SK-N-SH (cell line): ENCODE measurements at regions not wholly inside any gene's neighbourhood (a gene's known extent, or its start where the extent isn't known, plus 50 kb on each side); places are given as distances from the start of the nearest gene placed in this dataset.

ENCODE experiments used
- CTCF ChIA-PET: fragments of 300-600, 350-600 bp; formaldehyde crosslinking; extraction: SDS; loops from one replicate; lab custom pipeline; 2021; lab: Yijun Ruan, JAX
- POLR2A ChIA-PET: fragments of 350-600 bp; sonication (Branson Sonifier 250); formaldehyde crosslinking; extraction: SDS; loops from one replicate; lab custom pipeline; 2020; ENCODE audit warnings: antibody characterized with exemption, inconsistent platforms; lab: Yijun Ruan, JAX
- DNase-seq: peaks from one replicate; pipeline ENCODE4 v3.0.0; 2012
- H2AFZ ChIP-seq: fragments of 200-600 bp; sonication (generic); 2 replicates; pipeline ENCODE4 v1.8.1; 2016; ENCODE audit warnings: antibody characterized with exemption, mild to moderate bottlenecking, low read depth
- H3F3A ChIP-seq: fragments of 200-600 bp; sonication (generic); replicated peaks from 2 replicates; pipeline ENCODE3; 2016; ENCODE audit warnings: antibody characterized with exemption, mild to moderate bottlenecking; ENCODE audit not compliant: insufficient read depth
- H3K27ac ChIP-seq, 2 experiments: fragments of 200-500 bp in 1 of 2; fragments of 200-600 bp in 1 of 2; sonication (Bioruptor generic) in 1 of 2; sonication (generic), shearing (Covaris generic) in 1 of 2; 2 replicates each; pipeline versions ENCODE4 v1.5.1 to v1.6.1; 2014 to 2016; ENCODE audit warnings: low read depth in 2 of 2, inconsistent platforms in 1 of 2, low read length in 1 of 2, mild to moderate bottlenecking in 1 of 2, mixed read lengths in 1 of 2
- H3K27me3 ChIP-seq: fragments of 200-600 bp; sonication (generic), shearing (Covaris generic); 2 replicates; pipeline ENCODE4 v1.6.1; 2016; ENCODE audit warnings: mixed run types; ENCODE audit not compliant: insufficient read depth
- H3K36me3 ChIP-seq, 2 experiments: fragments of 200-500 bp in 1 of 2; fragments of 200-600 bp in 1 of 2; sonication (Bioruptor generic) in 1 of 2; sonication (generic) in 1 of 2; replicated peaks in 1 of 2; 2 replicates each; pipeline versions ENCODE3 to v1.5.1; 2014 to 2016; ENCODE audit warnings: low read length in 1 of 2, mild to moderate bottlenecking in 1 of 2; ENCODE audit not compliant: insufficient read depth in 2 of 2, control insufficient read depth in 1 of 2
- H3K4me1 ChIP-seq, 2 experiments: fragments of 200-500 bp in 1 of 2; fragments of 200-600 bp in 1 of 2; sonication (Bioruptor generic) in 1 of 2; sonication (generic), shearing (Covaris generic) in 1 of 2; 2 replicates each; pipeline versions ENCODE4 v1.5.1 to v1.6.1; 2014 to 2016; ENCODE audit warnings: low read depth in 1 of 2, low read length in 1 of 2, mixed run types in 1 of 2; ENCODE audit not compliant: insufficient read depth in 2 of 2, control insufficient read depth in 1 of 2
- H3K4me2 ChIP-seq: fragments of 200-600 bp; sonication (generic), shearing (Covaris generic); 2 replicates; pipeline ENCODE4 v1.6.1; 2017; ENCODE audit warnings: mixed run types
- H3K4me3 ChIP-seq, 2 experiments: fragments of 200-500 bp in 1 of 2; fragments of 200-600 bp in 1 of 2; sonication (Bioruptor generic) in 1 of 2; sonication (generic), shearing (Covaris generic) in 1 of 2; 2 replicates each; pipeline versions ENCODE4 v1.5.1 to v1.8.1; 2014 to 2016; ENCODE audit warnings: low read depth in 2 of 2, inconsistent platforms in 1 of 2, low read length in 1 of 2, mild to moderate bottlenecking in 1 of 2, mixed read lengths in 1 of 2, moderate library complexity in 1 of 2
- H3K79me2 ChIP-seq: fragments of 200-600 bp; sonication (generic); 2 replicates; pipeline ENCODE4 v1.8.1; 2017; ENCODE audit warnings: mild to moderate bottlenecking; ENCODE audit not compliant: insufficient read depth
- H3K9ac ChIP-seq: fragments of 200-600 bp; sonication (generic); 2 replicates; pipeline ENCODE4 v1.6.1; 2017; ENCODE audit warnings: mixed run types
- H3K9me2 ChIP-seq: fragments of 200-600 bp; sonication (generic); 2 replicates; pipeline ENCODE4 v1.6.1; 2017; ENCODE audit warnings: mixed run types
- H3K9me3 ChIP-seq: fragments of 200-600 bp; sonication (generic); 2 replicates; pipeline ENCODE4 v1.6.1; 2017; ENCODE audit warnings: mixed run types, mild to moderate bottlenecking, moderate library complexity
- H4K20me1 ChIP-seq: fragments of 200-600 bp; sonication (generic); 2 replicates; pipeline ENCODE4 v1.6.1; 2017; ENCODE audit warnings: mild to moderate bottlenecking, mixed run types; ENCODE audit not compliant: insufficient read depth
- ELF1 ChIP-seq: IDR thresholded peaks from 2 replicates; pipeline ENCODE4 v1.4.0; 2012
- EP300 ChIP-seq, 2 experiments: IDR thresholded peaks; 2 replicates each; pipeline versions ENCODE4 v1.4.0 to v1.6.1; 2012; ENCODE audit warnings: borderline replicate concordance in 1 of 2, low read depth in 1 of 2, low read length in 1 of 2
- EZH2phosphoT487 ChIP-seq: fragments of 200-600 bp; sonication (generic); IDR thresholded peaks from 2 replicates; pipeline ENCODE4 v1.6.1; 2017; ENCODE audit warnings: low read depth, mixed run types, mild to moderate bottlenecking, antibody characterized with exemption, moderate library complexity, borderline replicate concordance
- FOSL2 ChIP-seq: IDR thresholded peaks from 2 replicates; pipeline ENCODE4 v1.4.0; 2012; ENCODE audit warnings: low read depth, mild to moderate bottlenecking, moderate library complexity, borderline replicate concordance
- FOXM1 ChIP-seq: IDR thresholded peaks from 2 replicates; pipeline ENCODE4 v1.4.0; 2012; ENCODE audit warnings: low read depth, mild to moderate bottlenecking
- GABPA ChIP-seq: IDR thresholded peaks from 2 replicates; pipeline ENCODE4 v1.4.0; 2012; ENCODE audit warnings: low read depth, mild to moderate bottlenecking
- GATA2 ChIP-seq: sonication (generic); formaldehyde crosslinking; IDR thresholded peaks from 2 replicates; pipeline ENCODE4 v1.5.0; 2020; ENCODE audit warnings: mild to moderate bottlenecking, missing genetic modification reagents
- MEF2A ChIP-seq: IDR thresholded peaks from 2 replicates; pipeline ENCODE4 v1.4.0; 2012; ENCODE audit warnings: low read depth, borderline replicate concordance
- MXI1 ChIP-seq: IDR thresholded peaks from 2 replicates; pipeline ENCODE4 v1.6.1; 2012; ENCODE audit warnings: mild to moderate bottlenecking, low read depth, low read length, improper control_type of control experiment
- POLR2AphosphoS5 ChIP-seq: IDR thresholded peaks from 2 replicates; pipeline ENCODE4 v1.6.1; 2012; ENCODE audit warnings: low read depth, low read length
- RAD21 ChIP-seq: IDR thresholded peaks from 2 replicates; pipeline ENCODE4 v1.6.1; 2012; ENCODE audit warnings: mild to moderate bottlenecking, low read length
- RCOR1 ChIP-seq: fragments of 150-350 bp; IDR thresholded peaks from 2 replicates; pipeline ENCODE4 v1.6.1; 2017; ENCODE audit warnings: antibody characterized with exemption, low read length
- RFX5 ChIP-seq: IDR thresholded peaks from 2 replicates; pipeline ENCODE4 v1.6.1; 2012; ENCODE audit warnings: mild to moderate bottlenecking, improper control_type of control experiment, low read length
- TAF1 ChIP-seq: IDR thresholded peaks from 2 replicates; pipeline ENCODE4 v1.6.1; 2012; ENCODE audit warnings: low read depth, mild to moderate bottlenecking, low read length, moderate library complexity, borderline replicate concordance
- TCF12 ChIP-seq: IDR thresholded peaks from 2 replicates; pipeline ENCODE4 v1.4.0; 2012
- YY1 ChIP-seq: IDR thresholded peaks from 2 replicates; pipeline ENCODE4 v1.4.0; 2012; ENCODE audit warnings: low read depth, mild to moderate bottlenecking
- WGBS: methylation state at CpG from one replicate; pipeline ENCODE4 v1.1.6; 2017; ENCODE audit warnings: low lambda C conversion rate; 5-methylcytosine and 5-hydroxymethylcytosine counted together
- TF ChIP-seq, protein P1 (sequence below): fragments of 200-600 bp; sonication (generic); IDR thresholded peaks from 2 replicates; pipeline ENCODE4 v1.6.1; 2017; ENCODE audit warnings: antibody characterized with exemption, mild to moderate bottlenecking, moderate library complexity
- TF ChIP-seq, protein P2 (sequence below): IDR thresholded peaks from 2 replicates; pipeline ENCODE4; 2012
- TF ChIP-seq, protein P3 (sequence below): fragments of 150-350 bp; IDR thresholded peaks from 2 replicates; pipeline ENCODE4 v1.6.1; 2016; ENCODE audit warnings: mild to moderate bottlenecking, low read depth, low read length
- TF ChIP-seq, protein P4 (sequence below): IDR thresholded peaks from 2 replicates; pipeline ENCODE4 v1.4.0; 2012; ENCODE audit warnings: low read depth, borderline replicate concordance

DNA sequence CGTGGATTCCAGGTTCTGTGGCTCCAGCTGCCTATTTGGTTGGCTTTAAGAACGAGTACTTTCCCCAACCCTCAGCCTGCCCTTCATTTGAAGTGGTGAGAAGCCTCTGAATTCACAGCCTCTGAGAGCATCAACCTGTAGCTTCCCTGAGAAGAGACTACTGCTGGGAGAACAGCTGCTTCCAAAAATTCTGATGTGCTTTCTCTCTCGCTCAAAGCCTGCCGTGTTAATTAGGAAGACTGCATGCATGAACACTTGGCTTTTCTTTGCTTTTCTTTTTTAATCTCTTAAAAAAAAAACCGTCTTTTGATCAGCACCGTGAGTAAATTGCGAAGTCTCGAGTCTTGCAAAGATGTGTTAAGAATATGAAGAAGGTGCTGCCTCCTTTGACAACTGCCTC lies 153.4 kb upstream of the MAP1B start:
- DNase-seq = no peak
- WGBS = 82% methylated on average over 8 of the region's 8 CpGs
- TF ChIP-seq FOXM1 (no peak), POLR2AphosphoS5 (no peak), MXI1 (no peak), TCF12 (no peak), TAF1 (no peak)
- TF ChIP-seq, protein P1, sequence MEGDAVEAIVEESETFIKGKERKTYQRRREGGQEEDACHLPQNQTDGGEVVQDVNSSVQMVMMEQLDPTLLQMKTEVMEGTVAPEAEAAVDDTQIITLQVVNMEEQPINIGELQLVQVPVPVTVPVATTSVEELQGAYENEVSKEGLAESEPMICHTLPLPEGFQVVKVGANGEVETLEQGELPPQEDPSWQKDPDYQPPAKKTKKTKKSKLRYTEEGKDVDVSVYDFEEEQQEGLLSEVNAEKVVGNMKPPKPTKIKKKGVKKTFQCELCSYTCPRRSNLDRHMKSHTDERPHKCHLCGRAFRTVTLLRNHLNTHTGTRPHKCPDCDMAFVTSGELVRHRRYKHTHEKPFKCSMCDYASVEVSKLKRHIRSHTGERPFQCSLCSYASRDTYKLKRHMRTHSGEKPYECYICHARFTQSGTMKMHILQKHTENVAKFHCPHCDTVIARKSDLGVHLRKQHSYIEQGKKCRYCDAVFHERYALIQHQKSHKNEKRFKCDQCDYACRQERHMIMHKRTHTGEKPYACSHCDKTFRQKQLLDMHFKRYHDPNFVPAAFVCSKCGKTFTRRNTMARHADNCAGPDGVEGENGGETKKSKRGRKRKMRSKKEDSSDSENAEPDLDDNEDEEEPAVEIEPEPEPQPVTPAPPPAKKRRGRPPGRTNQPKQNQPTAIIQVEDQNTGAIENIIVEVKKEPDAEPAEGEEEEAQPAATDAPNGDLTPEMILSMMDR = no peak
- TF ChIP-seq, protein P2, sequence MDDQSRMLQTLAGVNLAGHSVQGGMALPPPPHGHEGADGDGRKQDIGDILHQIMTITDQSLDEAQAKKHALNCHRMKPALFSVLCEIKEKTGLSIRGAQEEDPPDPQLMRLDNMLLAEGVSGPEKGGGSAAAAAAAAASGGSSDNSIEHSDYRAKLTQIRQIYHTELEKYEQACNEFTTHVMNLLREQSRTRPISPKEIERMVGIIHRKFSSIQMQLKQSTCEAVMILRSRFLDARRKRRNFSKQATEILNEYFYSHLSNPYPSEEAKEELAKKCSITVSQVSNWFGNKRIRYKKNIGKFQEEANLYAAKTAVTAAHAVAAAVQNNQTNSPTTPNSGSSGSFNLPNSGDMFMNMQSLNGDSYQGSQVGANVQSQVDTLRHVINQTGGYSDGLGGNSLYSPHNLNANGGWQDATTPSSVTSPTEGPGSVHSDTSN = no peak
- TF ChIP-seq, protein P3, sequence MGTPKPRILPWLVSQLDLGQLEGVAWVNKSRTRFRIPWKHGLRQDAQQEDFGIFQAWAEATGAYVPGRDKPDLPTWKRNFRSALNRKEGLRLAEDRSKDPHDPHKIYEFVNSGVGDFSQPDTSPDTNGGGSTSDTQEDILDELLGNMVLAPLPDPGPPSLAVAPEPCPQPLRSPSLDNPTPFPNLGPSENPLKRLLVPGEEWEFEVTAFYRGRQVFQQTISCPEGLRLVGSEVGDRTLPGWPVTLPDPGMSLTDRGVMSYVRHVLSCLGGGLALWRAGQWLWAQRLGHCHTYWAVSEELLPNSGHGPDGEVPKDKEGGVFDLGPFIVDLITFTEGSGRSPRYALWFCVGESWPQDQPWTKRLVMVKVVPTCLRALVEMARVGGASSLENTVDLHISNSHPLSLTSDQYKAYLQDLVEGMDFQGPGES = no peak

DNA sequence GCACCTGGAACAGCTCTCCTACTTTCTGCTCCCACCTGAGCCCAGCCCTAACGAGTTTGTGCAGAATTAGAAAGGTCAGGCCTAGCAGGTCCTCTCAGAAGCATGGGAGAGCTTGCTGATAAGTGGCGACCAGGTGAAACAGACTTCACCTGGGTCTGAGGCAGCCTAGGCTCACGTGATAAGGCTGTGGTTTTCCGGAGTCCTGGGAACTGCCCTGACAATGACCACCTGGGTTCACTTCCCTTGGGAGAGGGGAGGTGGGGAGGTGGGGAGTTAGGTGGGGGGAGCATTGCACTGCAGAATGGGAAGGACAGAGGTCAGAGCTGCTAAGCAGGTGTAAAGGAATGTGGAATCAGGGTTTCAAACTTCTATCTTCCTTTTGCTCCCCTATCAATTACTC lies 152.9 kb upstream of the MAP1B start:
- DNase-seq = no peak
- CTCF ChIA-PET = interaction anchor here (0.5 kb wide), 1 partner anchor 21 kb away, joined by 3 read pairs; no protein-coding TSS in a partner anchor
- no peaks in the 10 kb centered on the region for H3K9me2 ChIP-seq
- no peak overlapping the region for H3K9ac ChIP-seq
- POLR2A ChIA-PET = no interaction called here
- no peaks in the 10 kb centered on the region for H3K9me3 ChIP-seq
- H3K4me3 ChIP-seq = no peak overlapping the region
- H3K36me3 ChIP-seq = no peaks in the 10 kb centered on the region
- H3K27ac ChIP-seq = no peak overlapping the region
- WGBS = 83% methylated on average over 4 of the region's 4 CpGs
- peaks cover 0 to 10% of the 10 kb centered on the region in 2 experiments; a peak in 1 of 4 replicates for H3K4me1 ChIP-seq
- H4K20me1 ChIP-seq = no peaks in the 10 kb centered on the region
- H3F3A ChIP-seq = no peaks in the 10 kb centered on the region
- H3K4me2 ChIP-seq = no peak overlapping the region
- no peak overlapping the region for H2AFZ ChIP-seq
- H3K79me2 ChIP-seq = no peaks in the 10 kb centered on the region
- no peaks in the 10 kb centered on the region for H3K27me3 ChIP-seq
- no peak for TF ChIP-seq TAF1
- no peak for TF ChIP-seq EP300 (IDR thresholded peaks at IDR 0.05; ENCODE audit: borderline replicate concordance in 1 of 2, low read depth in 1 of 2, low read length in 1 of 2)
- TF ChIP-seq, protein P4, sequence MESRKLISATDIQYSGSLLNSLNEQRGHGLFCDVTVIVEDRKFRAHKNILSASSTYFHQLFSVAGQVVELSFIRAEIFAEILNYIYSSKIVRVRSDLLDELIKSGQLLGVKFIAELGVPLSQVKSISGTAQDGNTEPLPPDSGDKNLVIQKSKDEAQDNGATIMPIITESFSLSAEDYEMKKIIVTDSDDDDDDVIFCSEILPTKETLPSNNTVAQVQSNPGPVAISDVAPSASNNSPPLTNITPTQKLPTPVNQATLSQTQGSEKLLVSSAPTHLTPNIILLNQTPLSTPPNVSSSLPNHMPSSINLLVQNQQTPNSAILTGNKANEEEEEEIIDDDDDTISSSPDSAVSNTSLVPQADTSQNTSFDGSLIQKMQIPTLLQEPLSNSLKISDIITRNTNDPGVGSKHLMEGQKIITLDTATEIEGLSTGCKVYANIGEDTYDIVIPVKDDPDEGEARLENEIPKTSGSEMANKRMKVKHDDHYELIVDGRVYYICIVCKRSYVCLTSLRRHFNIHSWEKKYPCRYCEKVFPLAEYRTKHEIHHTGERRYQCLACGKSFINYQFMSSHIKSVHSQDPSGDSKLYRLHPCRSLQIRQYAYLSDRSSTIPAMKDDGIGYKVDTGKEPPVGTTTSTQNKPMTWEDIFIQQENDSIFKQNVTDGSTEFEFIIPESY = no peak
- no peak for TF ChIP-seq ELF1
- no peak for TF ChIP-seq RAD21
- no peak for TF ChIP-seq GATA2 (CRISPR knock-in tag)
- no peak for TF ChIP-seq FOSL2
- no peak for TF ChIP-seq GABPA
- no peak for TF ChIP-seq RCOR1
- TF ChIP-seq YY1 = no peak
- no peak for TF ChIP-seq EZH2phosphoT487
- no peak for TF ChIP-seq MEF2A
- TF ChIP-seq TCF12 = no peak
- TF ChIP-seq RFX5 = no peak
- TF ChIP-seq, protein P3 = no peak
- TF ChIP-seq, protein P2 = no peak

More for the DNA sequence above, 153.4 kb upstream of the MAP1B start:
- no peak overlapping the region for H3K4me3 ChIP-seq
- H3K27ac ChIP-seq = no peak overlapping the region
- no peaks in the 10 kb centered on the region for H3K79me2 ChIP-seq
- H4K20me1 ChIP-seq = no peaks in the 10 kb centered on the region
- H3K27me3 ChIP-seq = no peaks in the 10 kb centered on the region
- peaks cover 0 to 10% of the 10 kb centered on the region in 2 experiments; a peak in 1 of 4 replicates for H3K4me1 ChIP-seq
- H3K9me2 ChIP-seq = no peaks in the 10 kb centered on the region
- no peaks in the 10 kb centered on the region for H3F3A ChIP-seq
- no peaks in the 10 kb centered on the region for H3K36me3 ChIP-seq
- no peak overlapping the region for H3K9ac ChIP-seq
- POLR2A ChIA-PET = no interaction called here
- CTCF ChIA-PET = no interaction called here
- H3K4me2 ChIP-seq = no peak overlapping the region
- H3K9me3 ChIP-seq = no peaks in the 10 kb centered on the region
- no peak overlapping the region for H2AFZ ChIP-seq
